WTC11 (cell line): ENCODE measurements at regions not wholly inside any gene's neighbourhood (a gene's known extent, or its start where the extent isn't known, plus 50 kb on each side); places are given as distances from the start of the nearest gene placed in this dataset.

Experiments used
- ATAC-seq: fragments of 200-7000 bp; cut with Tn5 transposase; 2 replicates; pipeline ENCODE4 v1.10.0; 2021; ENCODE audit warnings: mild to moderate bottlenecking, moderate library complexity
- CTCF ChIA-PET: fragments of 300-600 bp; sonication (Branson Sonifier 250); formaldehyde crosslinking; loops from one replicate; lab custom pipeline; 2021; ENCODE audit warnings: antibody characterized with exemption; lab: Charles Lee
- POLR2A ChIA-PET: fragments of 350-600 bp; sonication (Branson Sonifier 250); formaldehyde crosslinking; loops from one replicate; lab custom pipeline; 2021; ENCODE audit warnings: antibody characterized with exemption; lab: Charles Lee
- DNase-seq: peaks from one replicate; pipeline ENCODE4 v3.0.0; 2021; ENCODE audit warnings: low spot score
- H3K27ac Mint-ChIP-seq: 2 replicates; pipeline ENCODE4 v1.8.0; 2021; ENCODE audit warnings: mixed read lengths
- H3K27me3 Mint-ChIP-seq: 2 replicates; pipeline ENCODE4 v1.8.0; 2021; ENCODE audit warnings: low read depth, mild to moderate bottlenecking, moderate library complexity, mixed read lengths
- H3K36me3 Mint-ChIP-seq: 2 replicates; pipeline ENCODE4 v1.8.0; 2021; ENCODE audit warnings: mixed read lengths
- H3K4me1 Mint-ChIP-seq: 2 replicates; pipeline ENCODE4 v1.8.0; 2022; ENCODE audit warnings: mixed read lengths
- H3K4me3 Mint-ChIP-seq: 2 replicates; pipeline ENCODE4 v1.8.0; 2021; ENCODE audit warnings: mild to moderate bottlenecking, moderate library complexity, mixed read lengths
- H3K9me3 Mint-ChIP-seq: 2 replicates; pipeline ENCODE4 v1.8.0; 2021; ENCODE audit warnings: mixed read lengths
- AFF4 ChIP-seq: sonication (generic); formaldehyde crosslinking; IDR thresholded peaks from 2 replicates; pipeline ENCODE4 v1.8.1; 2023; ENCODE audit warnings: mild to moderate bottlenecking, missing genetic modification reagents, borderline replicate concordance
- ATF1 ChIP-seq: sonication (generic); formaldehyde crosslinking; IDR thresholded peaks from 2 replicates; pipeline ENCODE4 v1.8.1; 2023; ENCODE audit warnings: mild to moderate bottlenecking, moderate library complexity, missing genetic modification reagents
- E2F1 ChIP-seq: sonication (generic); formaldehyde crosslinking; IDR thresholded peaks from 2 replicates; pipeline ENCODE4 v1.8.0; 2022; ENCODE audit warnings: mild to moderate bottlenecking, missing genetic modification reagents
- ELF4 ChIP-seq: sonication (generic); formaldehyde crosslinking; IDR thresholded peaks from 2 replicates; pipeline ENCODE4 v1.8.1; 2022; ENCODE audit warnings: low read depth, mild to moderate bottlenecking, moderate library complexity, missing genetic modification reagents
- HMGA2 ChIP-seq: fragments of 250-450 bp; sonication (Bioruptor Pico); IDR thresholded peaks from 2 replicates; pipeline ENCODE4 v1.4.0; 2021; ENCODE audit warnings: mild to moderate bottlenecking, moderate library complexity
- IRF1 ChIP-seq: sonication (generic); formaldehyde crosslinking; IDR thresholded peaks from 2 replicates; pipeline ENCODE4 v1.8.0; 2023; ENCODE audit warnings: missing genetic modification reagents
- KAT7 ChIP-seq: sonication (generic); formaldehyde crosslinking; IDR thresholded peaks from 2 replicates; pipeline ENCODE4 v1.8.1; 2023; ENCODE audit warnings: missing genetic modification reagents, mild to moderate bottlenecking, borderline replicate concordance
- MAX ChIP-seq: sonication (generic); formaldehyde crosslinking; IDR thresholded peaks from 2 replicates; pipeline ENCODE4 v1.8.0; 2022; ENCODE audit warnings: mild to moderate bottlenecking, missing genetic modification reagents
- PREB ChIP-seq: sonication (generic); formaldehyde crosslinking; IDR thresholded peaks from 2 replicates; pipeline ENCODE4 v1.8.1; 2022; ENCODE audit warnings: mild to moderate bottlenecking, missing genetic modification reagents, moderate library complexity, borderline replicate concordance
- PRRX2 ChIP-seq: fragments of 250-450 bp; sonication (Bioruptor Pico); IDR thresholded peaks from 2 replicates; pipeline ENCODE4 v1.8.0; 2021; ENCODE audit warnings: mild to moderate bottlenecking
- RELA ChIP-seq: sonication (generic); formaldehyde crosslinking; IDR thresholded peaks from 2 replicates; pipeline ENCODE4 v1.8.1; 2022; ENCODE audit warnings: missing genetic modification reagents, mild to moderate bottlenecking, borderline replicate concordance
- SP1 ChIP-seq: sonication (generic); formaldehyde crosslinking; conservative IDR thresholded peaks from 2 replicates; pipeline ENCODE4 v1.8.1; 2022; ENCODE audit warnings: missing genetic modification reagents
- TEAD1 ChIP-seq: sonication (generic); formaldehyde crosslinking; IDR thresholded peaks from 2 replicates; pipeline ENCODE4 v1.8.0; 2022; ENCODE audit warnings: mild to moderate bottlenecking, missing genetic modification reagents
- ZMAT4 ChIP-seq: fragments of 250-450 bp; sonication (Bioruptor Pico); IDR thresholded peaks from 2 replicates; pipeline ENCODE4 v1.9.0; 2021; ENCODE audit warnings: mild to moderate bottlenecking
- ZNF232 ChIP-seq: sonication (generic); formaldehyde crosslinking; IDR thresholded peaks from 2 replicates; pipeline ENCODE4 v1.8.0; 2022; ENCODE audit warnings: mild to moderate bottlenecking, missing genetic modification reagents
- ZNF423 ChIP-seq: fragments of 250-450 bp; sonication (Bioruptor Pico); IDR thresholded peaks from 2 replicates; pipeline ENCODE4 v2.1.2; 2022; ENCODE audit warnings: mild to moderate bottlenecking, moderate library complexity

GRCh38 chr13:67557118-67557517 lies 327.0 kb upstream of the PCDH9 start (continued):
- TF ChIP-seq E2F1 (CRISPR knock-in tag) (no peak), HMGA2 (no peak), AFF4 (no peak)

- DNase-seq = no peak
- H3K27ac Mint-ChIP-seq = no peak overlapping the region
- H3K27me3 Mint-ChIP-seq = no peaks in the 10 kb centered on the region
- H3K4me1 Mint-ChIP-seq = no peaks in the 10 kb centered on the region
- peaks cover 7% of the 10 kb centered on the region for H3K36me3 Mint-ChIP-seq
- no peak for TF ChIP-seq PRRX2
- TF ChIP-seq E2F1 (CRISPR knock-in tag) = no peak
- TF ChIP-seq IRF1 (CRISPR knock-in tag) = no peak
- TF ChIP-seq TEAD1 = no peak
- TF ChIP-seq SP1 (CRISPR knock-in tag) = no peak
- TF ChIP-seq ATF1 (CRISPR knock-in tag) = no peak
- TF ChIP-seq PREB (CRISPR knock-in tag) = no peak
- TF ChIP-seq ELF4 (CRISPR knock-in tag) = no peak
- TF ChIP-seq KAT7 (CRISPR knock-in tag) = no peak
- TF ChIP-seq MAX = no peak
- no peak for TF ChIP-seq RELA
- no peak for TF ChIP-seq ZNF423 (CRISPR knock-in tag)
- TF ChIP-seq ZMAT4 (CRISPR knock-in tag) = no peak
- no peak for TF ChIP-seq ZNF232 (CRISPR knock-in tag)
- peaks cover 24% of the 10 kb centered on the region for H3K9me3 Mint-ChIP-seq
- no peak for ATAC-seq
- H3K4me3 Mint-ChIP-seq = no peak overlapping the region
- POLR2A ChIA-PET = no interaction called here
- CTCF ChIA-PET = no interaction called here
These were observed 324.8 kb upstream of the PCDH9 start for GRCh38 chr13:67554746-67555452.
